ENCODE measurements at regions not wholly inside any gene's neighbourhood (a gene's known extent, or its start where the extent isn't known, plus 50 kb on each side); places are given as distances from the start of the nearest gene placed in this dataset.
"Not testable (repeated sequence)": the region's sequence is repeated elsewhere in the genome, so short reads cannot be mapped to it uniquely, and the experiment has no call there.

GRCh38 chr18:33828949-33829348 is 250.9 kb downstream of the ASXL3 start:
- TF ChIP-seq EP300 (IDR thresholded peaks at IDR 0.05) (no peak), POLR2A (IDR thresholded peaks at IDR 0.05) (no peak), POLR2AphosphoS5 (IDR thresholded peaks at IDR 0.05) (no peak), CTCF (IDR thresholded peaks at IDR 0.05) (no peak)
- WGBS, 2 donors: 23 to 62% methylated on average over 2 of the region's 2 CpGs
- Histone ChIP-seq H3K36me3 (no peaks in the 10 kb centered on the region), H3K27me3 (no peaks in the 10 kb centered on the region), H3K27ac (no peak overlapping the region), H3K9me3 (peaks cover 0 to 3% (median 0%) of the 10 kb centered on the region in 4 donors), H3K4me1 (no peaks in the 10 kb centered on the region), H3K4me3 (no peak overlapping the region)
- no peak for DNase-seq
- intact Hi-C loops (cut with DNase I): no loop called here

- no peaks in the 10 kb centered on the region for H3K27me3 ChIP-seq
- no peak overlapping the region for H3K4me3 ChIP-seq
- intact Hi-C loops (cut with DNase I): no loop called here
- H3K4me1 ChIP-seq: no peaks in the 10 kb centered on the region
- 77 to 80% methylated on average over 4 of the region's 4 CpGs for WGBS, 2 donors
- no peak for TF ChIP-seq CTCF (IDR thresholded peaks at IDR 0.05)
- no peak for TF ChIP-seq POLR2A (IDR thresholded peaks at IDR 0.05)
- no peak for TF ChIP-seq POLR2AphosphoS5 (IDR thresholded peaks at IDR 0.05)
- no peak for TF ChIP-seq EP300 (IDR thresholded peaks at IDR 0.05)
- peaks cover 0 to 2% (median 0%) of the 10 kb centered on the region in 4 donors for H3K9me3 ChIP-seq
- no peak for DNase-seq
- H3K36me3 ChIP-seq: no peaks in the 10 kb centered on the region
- H3K27ac ChIP-seq: no peak overlapping the region
Measured at GRCh38 chr18:33826151-33826550, 248.1 kb downstream of the ASXL3 start.

- Histone ChIP-seq H3K27me3 (peaks cover 0 to 4% (median 0%) of the 10 kb centered on the region in 3 donors), H3K27ac (peak overlapping the region in 1 of 4 donors; percentile 14), H3K36me3 (no peaks in the 10 kb centered on the region), H3K4me3 (no peak overlapping the region), H3K9me3 (no peaks in the 10 kb centered on the region), H3K4me1 (no peaks in the 10 kb centered on the region)
- TF ChIP-seq POLR2AphosphoS5 (IDR thresholded peaks at IDR 0.05): no peak
- no peak for TF ChIP-seq CTCF (IDR thresholded peaks at IDR 0.05)
- no peak for TF ChIP-seq POLR2A (IDR thresholded peaks at IDR 0.05)
- TF ChIP-seq EP300 (IDR thresholded peaks at IDR 0.05): no peak
- 83 to 92% methylated on average over 1 of the region's 1 CpG for WGBS, 2 donors
- no peak for DNase-seq
- intact Hi-C loops (cut with DNase I): no loop called here
Measured at GRCh38 chr18:33821503-33821902, 243.5 kb downstream of the ASXL3 start.

- H3K36me3 ChIP-seq: no peaks in the 10 kb centered on the region
- no peak overlapping the region for H3K4me3 ChIP-seq
- H3K9me3 ChIP-seq: no peaks in the 10 kb centered on the region
- intact Hi-C loops (cut with DNase I): no loop called here
- no peak for DNase-seq
- H3K27me3 ChIP-seq: peaks cover 0 to 4% (median 0%) of the 10 kb centered on the region in 3 donors
- no peak for TF ChIP-seq POLR2AphosphoS5 (IDR thresholded peaks at IDR 0.05)
- no peaks in the 10 kb centered on the region for H3K4me1 ChIP-seq
- no peak overlapping the region for H3K27ac ChIP-seq
- WGBS, 2 donors: 71 to 73% methylated on average over 39 of the region's 39 CpGs
Measured at GRCh38 chr18:33820517-33821371, 242.7 kb downstream of the ASXL3 start.

- H3K4me1 ChIP-seq; H3K36me3 ChIP-seq; DNase-seq; H3K4me3 ChIP-seq; intact Hi-C loops (cut with DNase I); H3K27ac ChIP-seq; H3K9me3 ChIP-seq; H3K27me3 ChIP-seq: not testable (repeated sequence)
- 82 to 87% methylated on average over 25 to 27 of the region's 32 CpGs for WGBS, 2 donors
Measured at GRCh38 chr18:33819692-33820343, 241.8 kb downstream of the ASXL3 start.
